H1 (cell line): ENCODE measurements at regions not wholly inside any gene's neighbourhood (a gene's known extent, or its start where the extent isn't known, plus 50 kb on each side); places are given as distances from the start of the nearest gene placed in this dataset.

Experiments used
- CTCF ChIA-PET: fragments of 300-600 bp; sonication (Branson Sonifier 250); formaldehyde crosslinking; loops from one replicate; lab custom pipeline; 2021; ENCODE audit not compliant: partially characterized antibody; lab: Charles Lee
- POLR2A ChIA-PET: fragments of 300-600 bp; sonication (Branson Sonifier 250); formaldehyde crosslinking; loops from one replicate; lab custom pipeline; 2021; ENCODE audit warnings: inconsistent platforms; ENCODE audit not compliant: partially characterized antibody; lab: Charles Lee
- DNase-seq, 2 experiments: peaks; one replicate each; pipeline versions ENCODE4 v3.0.0 to v3.0.0-alpha.2; 2010 to 2022; ENCODE audit warnings: low spot score in 2 of 2, low read depth in 1 of 2, mixed read lengths in 1 of 2
- FAIRE-seq: peaks from 2 replicates; lab custom pipeline; 2011; peaks lifted over from hg19 to GRCh38; lab: Jason Lieb, UNC
- H2AFZ ChIP-seq: 2 replicates; pipeline ENCODE4 v1.8.1; 2012; ENCODE audit warnings: low read length, inconsistent platforms
- H2AK5ac ChIP-seq: 2 replicates; pipeline ENCODE4 v1.6.1; 2013; ENCODE audit warnings: low read depth, low read length
- H2BK120ac ChIP-seq: replicated peaks from 2 replicates; pipeline ENCODE3; 2013; ENCODE audit warnings: low read depth, low read length, inconsistent platforms
- H2BK12ac ChIP-seq: 2 replicates; pipeline ENCODE4 v1.6.1; 2013; ENCODE audit warnings: low read depth, low read length
- H2BK15ac ChIP-seq: 2 replicates; pipeline ENCODE4 v1.6.1; 2013; ENCODE audit warnings: low read length
- H2BK20ac ChIP-seq: 2 replicates; pipeline ENCODE4 v1.6.1; 2013; ENCODE audit warnings: low read length
- H2BK5ac ChIP-seq: 2 replicates; pipeline ENCODE4 v1.6.1; 2013; ENCODE audit warnings: low read depth, low read length
- H3K14ac ChIP-seq: 2 replicates; pipeline ENCODE4 v1.6.1; 2013; ENCODE audit warnings: inconsistent platforms; ENCODE audit not compliant: insufficient read length
- H3K18ac ChIP-seq: 2 replicates; pipeline ENCODE4 v1.6.1; 2013; ENCODE audit warnings: low read length; ENCODE audit errors: extremely low read depth
- H3K23ac ChIP-seq: 2 replicates; pipeline ENCODE4 v1.6.1; 2013; ENCODE audit warnings: inconsistent platforms; ENCODE audit not compliant: insufficient read length
- H3K23me2 ChIP-seq: 2 replicates; pipeline ENCODE4 v1.6.1; 2013; ENCODE audit warnings: low read depth, low read length
- H3K27ac ChIP-seq: 2 replicates; pipeline ENCODE4 v1.6.1; 2011; ENCODE audit warnings: low read depth, low read length, inconsistent platforms
- H3K27me3 ChIP-seq, 4 experiments: replicated peaks in 1 of 4; 1 replicate in 1 of 4; 2 replicates in 3 of 4; pipeline versions ENCODE4 v1.6.1 to v1.8.1; 2011 to 2013; ENCODE audit warnings: low read length in 3 of 4, mild to moderate bottlenecking in 3 of 4, inconsistent platforms in 2 of 4, mixed read lengths in 2 of 4, moderate library complexity in 1 of 4; ENCODE audit not compliant: control insufficient read depth in 3 of 4, insufficient read depth in 3 of 4; ENCODE audit errors: extremely low read depth in 1 of 4
- H3K36me3 ChIP-seq, 4 experiments: 2 replicates each; pipeline versions ENCODE4 v1.6.1 to v1.8.1; 2011 to 2013; ENCODE audit warnings: mild to moderate bottlenecking in 4 of 4, low read length in 3 of 4, moderate library complexity in 2 of 4, control low read depth in 1 of 4, inconsistent platforms in 1 of 4; ENCODE audit not compliant: insufficient read depth in 4 of 4, control insufficient read depth in 2 of 4
- H3K4ac ChIP-seq: replicated peaks from 2 replicates; pipeline ENCODE3; 2013; ENCODE audit warnings: low read length, low read depth, mixed read lengths, inconsistent platforms; ENCODE audit not compliant: insufficient read length
- H3K4me1 ChIP-seq, 4 experiments: replicated peaks in 1 of 4; 1 replicate in 1 of 4; 2 replicates in 3 of 4; pipeline versions ENCODE4 v1.6.1 to v1.8.1; 2011 to 2013; ENCODE audit warnings: low read length in 3 of 4, inconsistent platforms in 2 of 4, mixed read lengths in 1 of 4; ENCODE audit not compliant: insufficient read depth in 4 of 4, control insufficient read depth in 3 of 4
- H3K4me2 ChIP-seq, 2 experiments: 2 replicates each; pipeline versions ENCODE4 v1.6.1 to v1.8.1; 2011 to 2013; ENCODE audit warnings: low read depth in 2 of 2, low read length in 2 of 2, control low read depth in 1 of 2, inconsistent platforms in 1 of 2, mild to moderate bottlenecking in 1 of 2; ENCODE audit not compliant: insufficient read depth in 1 of 2
- H3K4me3 ChIP-seq, 4 experiments: fragments of 200-600, 300-600 bp in 1 of 4; sonication (generic), shearing (Covaris generic), sonication (Bioruptor Twin) in 1 of 4; 2 replicates each; pipeline versions ENCODE4 v1.5.1 to v1.8.1; 2011 to 2016; ENCODE audit warnings: low read length in 4 of 4, low read depth in 3 of 4, control low read depth in 2 of 4, inconsistent platforms in 2 of 4, mild to moderate bottlenecking in 2 of 4, mixed read lengths in 1 of 4, moderate library complexity in 1 of 4; ENCODE audit not compliant: insufficient read depth in 2 of 4; ENCODE audit errors: extremely low read depth in 1 of 4
- H3K56ac ChIP-seq: replicated peaks from 2 replicates; pipeline ENCODE3; 2013; ENCODE audit warnings: low read depth, mild to moderate bottlenecking, mixed read lengths, low read length, inconsistent platforms; ENCODE audit not compliant: insufficient read length
- H3K79me1 ChIP-seq: 2 replicates; pipeline ENCODE4 v1.6.1; 2013; ENCODE audit warnings: low read depth, low read length, control low read depth
- H3K79me2 ChIP-seq, 2 experiments: 2 replicates each; pipeline versions ENCODE4 v1.6.1 to v1.8.1; 2012 to 2013; ENCODE audit warnings: low read length in 2 of 2, mild to moderate bottlenecking in 2 of 2, inconsistent platforms in 1 of 2; ENCODE audit not compliant: insufficient read depth in 2 of 2, control insufficient read depth in 1 of 2
- H3K9ac ChIP-seq, 4 experiments: replicated peaks in 1 of 4; 1 replicate in 1 of 4; 2 replicates in 3 of 4; pipeline versions ENCODE4 v1.6.1 to v1.8.1; 2011 to 2013; ENCODE audit warnings: low read depth in 3 of 4, low read length in 3 of 4, control low read depth in 2 of 4, mild to moderate bottlenecking in 2 of 4, moderate library complexity in 2 of 4, inconsistent platforms in 1 of 4; ENCODE audit errors: extremely low read depth in 1 of 4
- H3K9me3 ChIP-seq, 2 experiments: 2 replicates each; pipeline versions ENCODE4 v1.6.1 to v1.8.1; 2012 to 2013; ENCODE audit warnings: mild to moderate bottlenecking in 2 of 2, moderate library complexity in 2 of 2, control low read depth in 1 of 2, inconsistent platforms in 1 of 2, low read depth in 1 of 2, low read length in 1 of 2, mixed read lengths in 1 of 2; ENCODE audit not compliant: insufficient read depth in 2 of 2
- H4K20me1 ChIP-seq, 2 experiments: replicated peaks in 1 of 2; 2 replicates each; pipeline versions ENCODE3 to v1.8.1; 2011 to 2013; ENCODE audit warnings: inconsistent platforms in 2 of 2, low read length in 2 of 2, mild to moderate bottlenecking in 1 of 2; ENCODE audit not compliant: insufficient read depth in 2 of 2, control insufficient read depth in 1 of 2
- H4K5ac ChIP-seq: 2 replicates; pipeline ENCODE4 v1.6.1; 2013; ENCODE audit warnings: low read length, low read depth, mixed read lengths, inconsistent platforms; ENCODE audit not compliant: insufficient read length
- H4K8ac ChIP-seq: 2 replicates; pipeline ENCODE4 v1.8.0; 2013; ENCODE audit warnings: mild to moderate bottlenecking, moderate library complexity, low read length, inconsistent platforms; ENCODE audit not compliant: insufficient read depth; ENCODE audit errors: extremely low read depth
- H4K91ac ChIP-seq: replicated peaks from 2 replicates; pipeline ENCODE3; 2013; ENCODE audit warnings: low read length, mixed read lengths, inconsistent platforms; ENCODE audit not compliant: insufficient read length
- BCL11A ChIP-seq, 2 experiments: IDR thresholded peaks; one replicate each; pipeline ENCODE4 v1.6.1; 2011; ENCODE audit warnings: low read depth in 2 of 2, low read length in 2 of 2, mild to moderate bottlenecking in 2 of 2
- CBX5 ChIP-seq: fragments of 300-800, 300-1000 bp; sonication (generic); IDR thresholded peaks from 2 replicates; pipeline ENCODE4 v1.7.1; 2016; ENCODE audit warnings: antibody characterized with exemption, low read length, low read depth
- KDM1A ChIP-seq: fragments of 200-600, 300-600 bp; sonication (generic); IDR thresholded peaks from 2 replicates; pipeline ENCODE4 v1.7.1; 2016; ENCODE audit warnings: mild to moderate bottlenecking, low read length, borderline replicate concordance
- PHF8 ChIP-seq: fragments of 200-600 bp; sonication (generic); conservative IDR thresholded peaks from 2 replicates; pipeline ENCODE4 v1.7.1; 2012; ENCODE audit warnings: low read depth, mild to moderate bottlenecking, inconsistent platforms, low read length, moderate library complexity
- POLR2A ChIP-seq, 2 experiments: IDR thresholded peaks; 1 replicate in 1 of 2; 2 replicates in 1 of 2; pipeline ENCODE4 v1.6.1; 2011; ENCODE audit warnings: low read depth in 2 of 2, low read length in 2 of 2, mild to moderate bottlenecking in 2 of 2; ENCODE audit errors: control extremely low read depth in 1 of 2
- TEAD4 ChIP-seq: IDR thresholded peaks from 2 replicates; pipeline ENCODE4 v1.6.1; 2012; ENCODE audit warnings: low read depth, low read length, inconsistent platforms, mixed read lengths
- WGBS, 2 experiments: shearing (Covaris generic) in 1 of 2; methylation state at CpG; one replicate each; pipeline versions ENCODE4 v1.1.6 to v1.1.7; 2013 to 2015; ENCODE audit warnings: low lambda C conversion rate in 2 of 2, mixed read lengths in 2 of 2, inconsistent platforms in 1 of 2, low coverage in 1 of 2, missing lambda C conversion rate in 1 of 2; ENCODE audit not compliant: insufficient replicate concordance in 2 of 2, insufficient coverage in 1 of 2, insufficient read length in 1 of 2; ENCODE audit errors: extremely low coverage in 1 of 2, missing lambda C conversion rate in 1 of 2; 5-methylcytosine and 5-hydroxymethylcytosine counted together

- Histone ChIP-seq H2BK12ac (no peak overlapping the region), H2BK5ac (no peak overlapping the region), H3K23me2 (no peaks in the 10 kb centered on the region), H4K20me1 (no peaks in the 10 kb centered on the region), H3K9ac (no peak overlapping the region), H3K14ac (no peak overlapping the region), H4K8ac (no peak overlapping the region), H2BK120ac (no peak overlapping the region), H3K79me2 (no peaks in the 10 kb centered on the region), H3K4me2 (no peak overlapping the region), H2AK5ac (no peak overlapping the region), H3K4ac (no peak overlapping the region), H3K4me1 (peaks cover 0 to 2% (median 0%) of the 10 kb centered on the region in 4 experiments; a peak in 1 of 7 replicates), H3K27ac (no peak overlapping the region), H2BK20ac (0 out of 2 replicates have a peak overlapping the region, but pooled peaks have one; percentile 32), H3K18ac (no peak overlapping the region), H3K4me3 (no peak overlapping the region), H3K36me3 (no peaks in the 10 kb centered on the region), H3K9me3 (no peaks in the 10 kb centered on the region), H3K79me1 (no peaks in the 10 kb centered on the region), H4K5ac (no peak overlapping the region), H4K91ac (no peak overlapping the region), H2AFZ (no peak overlapping the region), H3K56ac (no peak overlapping the region), H3K23ac (no peak overlapping the region), H2BK15ac (no peak overlapping the region), H3K27me3 (no peaks in the 10 kb centered on the region)
- ChIA-PET POLR2A (interaction anchor here (1.3 kb wide), 1 partner anchor 8 kb away, joined by 3 read pairs; no protein-coding TSS in a partner anchor), CTCF (no interaction called here)
- TF ChIP-seq CBX5 (no peak), PHF8 (no peak), KDM1A (no peak), BCL11A (IDR thresholded peaks at IDR 0.05; ENCODE audit: low read depth in 2 of 2, low read length in 2 of 2) (no peak), POLR2A (IDR thresholded peaks at IDR 0.05; ENCODE audit: control extremely low read depth in 1 of 2, low read depth in 2 of 2, low read length in 2 of 2) (no peak), TEAD4 (no peak)
- no peak for DNase-seq
- WGBS, 2 experiments, result 89% methylated on average over 16 of the region's 16 CpGs; no CpG with 5 or more reads in 1 of the 2 experiments
- no peak for FAIRE-seq
Observed at GRCh38 chr10:43000651-43001426, 76.0 kb upstream of the RET start.
